Fibroblast of skin of right biceps (primary cell): ENCODE measurements at regions not wholly inside any gene's neighbourhood (a gene's known extent, or its start where the extent isn't known, plus 50 kb on each side); places are given as distances from the start of the nearest gene placed in this dataset.

Source experiments
- DNase-seq: peaks from one replicate; pipeline ENCODE4 v3.0.0-alpha.2; 2013

DNA sequence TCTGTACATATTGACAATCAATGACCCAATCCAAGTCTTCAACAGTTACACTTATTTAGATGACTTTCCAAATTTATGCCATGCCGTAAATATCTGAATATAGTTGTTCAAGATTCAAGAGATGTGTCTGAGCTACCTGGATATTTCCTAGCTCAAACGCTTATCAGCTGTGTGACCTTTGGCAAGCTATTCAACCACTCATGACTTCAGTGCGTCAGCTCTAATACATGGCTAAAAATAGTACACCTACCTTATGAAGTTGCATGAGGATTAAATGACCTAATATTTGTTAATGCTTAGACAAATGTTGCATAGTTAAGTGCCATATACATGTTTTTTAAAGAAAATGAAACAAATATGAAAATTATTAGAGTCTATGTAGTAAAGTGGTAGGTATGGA, 704.1 kb downstream of the OLFM4 start:
- DNase-seq: no peak

DNA sequence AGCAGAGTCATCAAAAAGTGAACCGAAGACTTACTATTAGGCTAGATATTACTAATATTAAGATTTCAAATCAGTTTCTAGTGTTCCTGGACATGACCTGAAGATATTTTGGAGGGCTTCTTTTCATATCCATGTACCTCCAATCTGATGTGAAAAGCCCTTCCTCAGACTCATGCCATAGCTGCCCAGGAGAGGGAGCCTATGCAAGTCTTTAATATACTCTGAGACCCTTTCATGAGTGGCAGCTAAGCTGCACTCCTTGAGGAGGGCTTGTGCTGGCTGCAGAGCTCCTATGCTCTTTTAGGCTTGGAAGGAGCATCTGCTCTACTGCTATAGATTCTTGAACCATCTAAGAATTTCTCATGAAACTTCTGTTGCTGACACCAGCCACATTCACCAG, 715.3 kb downstream of the OLFM4 start:
- DNase-seq: no peak

GRCh38 chr13:53747825-53748224, 719.2 kb downstream of the OLFM4 start:
- no peak for DNase-seq

DNA sequence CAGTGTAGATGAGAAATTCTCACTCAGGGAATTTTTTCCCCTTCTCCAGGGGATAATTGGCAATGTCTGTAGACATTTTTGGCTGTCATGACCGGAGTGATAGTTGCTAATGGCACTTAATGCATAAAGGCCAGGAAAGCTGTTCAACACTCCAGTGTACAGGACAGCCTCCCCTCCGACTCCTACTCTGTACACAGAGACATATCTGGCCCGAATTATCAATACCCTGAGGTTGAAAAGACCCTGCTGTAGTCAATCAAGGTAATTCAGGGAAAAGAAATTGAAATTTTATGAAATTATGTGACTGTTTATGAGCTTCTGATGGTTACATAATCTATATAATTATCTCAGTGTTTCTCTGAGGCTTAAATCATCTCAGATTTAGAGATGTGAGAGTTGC, 720.7 kb downstream of the OLFM4 start:
- DNase-seq: no peak

DNA sequence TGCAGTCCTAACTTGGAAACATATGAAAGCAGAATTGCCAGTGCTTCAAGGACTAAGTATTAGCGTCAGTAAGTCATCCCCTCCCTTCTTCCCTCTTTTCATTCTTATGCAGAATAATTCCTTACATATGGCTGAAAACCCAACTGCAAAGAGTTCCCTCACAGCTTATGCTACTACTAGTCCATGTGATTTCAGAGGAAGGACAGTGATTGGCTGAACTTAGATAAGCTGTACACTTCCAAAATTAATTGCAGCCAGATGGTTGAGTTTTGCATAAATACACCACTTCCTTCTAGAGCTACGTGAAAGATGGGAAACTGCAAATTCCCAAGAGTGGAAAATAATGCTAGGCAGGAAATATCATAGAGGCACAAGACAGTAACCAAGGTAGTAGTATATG, 730.4 kb downstream of the OLFM4 start:
- no peak for DNase-seq

DNA sequence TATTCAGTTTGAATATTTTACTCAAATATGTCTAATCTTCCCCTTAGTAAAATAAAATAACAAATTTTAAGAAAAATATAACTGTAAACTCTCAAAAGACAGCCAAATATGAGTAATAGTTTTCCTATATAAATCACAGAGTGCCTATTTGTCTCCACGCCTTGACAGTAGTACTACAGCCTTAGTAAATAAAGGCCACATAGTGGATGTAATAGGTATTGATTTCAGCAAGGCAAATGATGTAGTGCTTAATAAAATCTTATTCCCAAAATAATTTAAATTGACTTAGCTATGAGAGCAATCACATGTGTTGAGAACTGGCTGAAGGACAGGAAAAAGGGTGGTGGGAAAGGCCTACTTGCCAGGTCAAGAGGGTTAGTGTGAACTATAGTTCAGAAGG, 747.2 kb downstream of the OLFM4 start:
- DNase-seq: no peak

GRCh38 chr13:53778937-53779336, 750.3 kb downstream of the OLFM4 start:
- no peak for DNase-seq

GRCh38 chr13:53781941-53782340, 753.3 kb downstream of the OLFM4 start:
- no peak for DNase-seq

DNA sequence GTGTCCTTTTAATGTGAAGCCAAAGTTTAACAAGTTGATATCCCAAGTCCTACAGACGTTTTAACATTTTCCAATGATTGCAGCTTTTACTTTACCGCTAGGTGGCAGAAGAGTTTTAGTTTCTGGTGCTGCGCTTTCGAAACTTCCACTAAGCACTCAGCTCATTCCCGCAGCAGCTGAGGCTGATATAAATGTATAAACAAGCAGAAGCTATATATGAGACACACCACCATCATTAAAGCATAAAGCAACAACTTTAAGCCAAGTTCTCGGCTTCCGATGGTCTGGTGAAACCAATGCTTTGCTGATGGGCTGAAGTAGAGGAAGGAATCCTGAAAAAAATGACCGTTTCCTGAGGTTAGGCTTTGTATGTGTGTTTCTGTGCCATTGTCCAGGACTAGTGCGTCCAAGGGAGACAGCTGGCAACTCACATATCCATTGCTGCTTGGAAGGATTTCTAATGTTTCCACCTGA, 753.9 kb downstream of the OLFM4 start:
- DNase-seq: peak; percentile 48

- DNase-seq: no peak
Observed at GRCh38 chr13:53783471-53783870, 754.9 kb downstream of the OLFM4 start.

DNA sequence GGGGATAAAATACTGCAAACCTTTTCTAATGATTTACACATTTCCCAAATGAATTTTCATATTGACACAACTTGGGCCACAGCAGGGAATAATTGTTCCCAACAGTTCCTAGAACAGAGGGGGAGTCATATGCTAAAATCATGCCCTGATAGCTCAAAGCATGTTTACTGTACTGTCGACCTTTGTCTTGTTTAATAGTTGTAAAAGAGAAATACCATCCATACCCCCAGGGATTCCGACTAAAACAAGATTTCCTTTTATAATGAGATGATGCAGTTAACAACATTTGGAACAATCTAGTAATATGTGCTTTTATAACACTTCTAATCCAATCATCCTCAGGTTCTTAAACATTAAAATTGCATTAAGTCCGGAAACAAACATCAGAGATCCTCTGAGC, 759.7 kb downstream of the OLFM4 start:
- no peak for DNase-seq

DNA sequence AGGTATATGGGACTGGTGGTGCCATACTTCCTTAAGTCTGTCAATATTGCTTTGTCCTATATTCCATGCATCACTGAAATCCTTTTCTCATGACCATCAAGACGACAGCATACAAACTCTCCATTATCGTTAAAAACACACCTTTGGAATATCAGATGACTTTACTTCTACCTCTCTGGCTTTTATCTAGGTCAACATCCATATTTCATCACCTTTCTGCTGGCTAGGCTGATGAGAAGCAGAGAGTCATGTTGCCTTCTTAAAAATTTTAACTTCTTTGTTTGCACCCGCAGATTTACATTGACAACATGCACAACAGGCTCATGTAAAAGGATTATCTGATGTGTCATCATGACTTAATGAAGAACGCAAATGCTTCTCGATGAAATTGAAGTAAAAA, 771.4 kb downstream of the OLFM4 start:
- no peak for DNase-seq

GRCh38 chr13:53807251-53807834, 778.7 kb downstream of the OLFM4 start:
- DNase-seq: no peak

DNA sequence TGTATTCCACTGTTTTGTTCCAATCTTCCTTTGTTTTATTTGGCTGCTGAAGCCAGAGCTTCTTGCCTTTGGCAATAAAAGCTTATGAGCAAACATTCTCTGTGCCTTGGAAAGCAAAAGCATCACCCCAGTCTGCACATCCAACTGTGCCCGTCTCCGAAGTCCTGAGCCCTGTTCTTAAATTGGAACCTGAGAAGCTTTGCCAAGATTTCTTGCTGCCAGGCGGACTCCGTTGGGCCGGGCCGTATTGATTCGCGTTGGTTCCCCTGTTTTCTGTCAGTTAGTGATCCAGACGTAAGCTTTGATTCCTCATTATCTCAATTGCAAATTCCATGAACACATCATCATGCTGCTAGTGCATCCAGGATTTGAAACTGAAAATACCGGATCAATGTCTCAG, 793.0 kb downstream of the OLFM4 start:
- no peak for DNase-seq

GRCh38 chr13:53822136-53822535, 793.5 kb downstream of the OLFM4 start:
- DNase-seq: no peak

DNA sequence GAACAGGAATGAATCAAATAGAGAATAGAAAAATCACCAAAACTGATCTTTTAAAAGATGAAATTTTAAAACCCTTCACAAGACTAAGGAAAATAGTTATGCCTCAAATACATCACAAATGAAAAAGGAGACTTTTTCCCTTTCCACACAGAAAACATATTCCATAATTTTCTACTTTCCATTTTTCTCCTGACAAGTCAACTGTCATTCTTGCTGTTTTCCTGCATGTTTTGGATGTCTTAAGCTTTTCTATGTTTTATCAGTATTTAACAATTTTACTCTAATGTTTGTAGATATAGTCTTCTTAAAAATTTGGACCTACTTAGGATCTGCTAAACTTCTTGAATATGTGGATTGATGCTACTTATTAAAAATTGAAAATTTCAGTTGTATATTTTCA, 810.8 kb downstream of the OLFM4 start:
- no peak for DNase-seq

DNA sequence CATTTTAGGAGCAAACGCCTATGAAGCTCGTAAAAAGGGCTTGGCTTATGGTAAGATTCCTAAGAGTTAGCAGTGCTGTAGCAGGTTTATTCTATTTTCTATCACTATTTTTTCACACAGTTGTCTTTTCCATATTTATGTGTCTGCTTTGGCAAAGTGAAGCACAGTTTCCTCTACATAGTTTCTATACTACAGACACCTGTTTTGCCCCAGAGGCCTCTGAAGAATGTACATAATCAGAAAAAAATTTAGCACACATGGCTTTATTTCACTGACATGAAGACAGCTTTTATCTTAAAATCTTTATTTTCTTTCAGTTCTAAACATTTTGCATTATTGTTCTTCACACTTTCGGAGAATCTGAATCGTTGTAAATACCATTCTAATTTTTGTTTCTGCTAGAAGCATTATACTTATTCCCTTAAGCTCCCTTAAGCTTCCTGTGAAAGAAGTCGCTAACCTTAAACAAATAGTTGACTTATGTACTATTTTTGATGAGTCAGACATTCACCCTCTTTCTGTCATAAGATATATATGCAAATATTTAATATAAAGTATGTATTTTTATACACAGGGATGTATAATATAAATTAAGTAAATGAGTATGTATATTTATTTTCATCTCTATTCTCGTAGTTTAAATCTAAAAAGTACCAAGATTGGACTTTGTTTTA, 816.0 kb downstream of the OLFM4 start:
- no peak for DNase-seq

DNA sequence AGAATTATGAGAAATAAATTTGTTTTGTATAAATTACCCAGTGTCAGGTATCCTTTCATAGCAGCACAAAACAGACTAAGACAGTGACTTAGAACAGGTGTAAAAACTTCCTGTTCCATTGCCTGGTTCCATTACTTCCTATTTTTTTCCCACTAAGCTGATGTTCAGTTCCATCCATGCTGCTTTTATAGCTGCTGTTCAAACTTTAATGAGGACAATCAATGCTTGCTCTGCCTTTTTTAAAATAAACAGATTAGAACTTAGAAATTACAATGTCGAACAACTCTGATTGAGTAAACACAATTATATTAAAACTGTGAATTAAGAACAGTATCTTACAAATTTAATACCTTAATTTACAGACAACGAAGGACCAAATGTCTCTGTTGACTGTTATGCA, 818.9 kb downstream of the OLFM4 start:
- DNase-seq: no peak

DNA sequence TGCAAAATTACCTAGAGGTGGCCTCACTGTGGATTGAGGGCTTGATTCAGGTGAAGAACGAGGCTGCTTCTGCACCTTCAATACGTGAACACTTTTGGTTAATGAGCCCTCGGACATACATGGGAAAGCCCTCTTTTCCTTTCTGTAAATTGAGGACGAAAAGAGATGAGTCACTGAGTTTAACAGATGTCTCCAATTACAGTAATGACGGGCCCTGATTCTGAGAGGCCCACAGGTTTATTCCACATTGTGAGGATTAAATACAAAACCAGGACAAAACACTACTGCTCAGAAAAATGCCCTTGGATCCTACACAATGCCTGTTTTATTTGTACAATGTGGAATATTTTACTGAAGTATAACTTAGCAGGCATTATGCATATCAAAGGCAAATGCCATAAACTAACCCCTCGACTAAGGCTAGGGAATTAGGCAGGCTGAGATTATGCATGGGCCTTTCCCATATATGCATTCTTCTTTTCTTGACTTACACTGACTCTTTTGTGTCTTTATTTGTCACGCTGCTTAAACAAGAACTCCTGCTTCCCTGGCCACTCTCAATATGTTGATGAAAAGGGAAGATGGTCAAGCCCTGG, 819.9 kb downstream of the OLFM4 start:
- DNase-seq: peak; percentile 47

- DNase-seq: no peak
Observed at GRCh38 chr13:53854321-53854720, 825.7 kb downstream of the OLFM4 start.

DNA sequence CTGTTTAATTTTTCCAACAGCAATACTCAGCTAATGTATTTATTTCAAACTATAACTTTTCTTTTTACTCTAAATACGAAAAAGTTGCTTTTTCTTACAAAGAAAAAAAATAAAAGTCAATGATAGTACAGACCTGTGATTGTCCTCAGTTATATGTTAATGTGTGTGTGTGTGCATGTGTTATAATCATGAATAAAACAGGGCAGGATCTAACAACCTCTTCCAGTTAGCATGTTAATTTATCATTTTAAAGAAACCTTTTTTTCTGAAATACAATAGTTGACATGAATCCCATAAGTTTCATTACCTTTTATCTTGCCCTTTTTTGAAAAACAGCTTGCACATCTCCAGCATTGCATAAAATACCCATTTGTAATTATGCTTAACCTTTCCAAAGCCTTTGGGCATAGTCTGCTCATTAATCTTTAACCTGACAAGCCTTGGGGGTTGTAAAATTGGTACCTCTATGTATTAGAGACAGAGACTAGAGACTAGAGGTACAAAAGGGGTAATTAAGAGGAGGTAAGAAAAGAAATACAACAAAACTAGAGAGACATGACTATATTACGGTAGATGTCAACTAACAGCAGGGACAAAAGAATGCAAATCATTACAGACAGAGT, 828.1 kb downstream of the OLFM4 start:
- no peak for DNase-seq

- no peak for DNase-seq
Observed at GRCh38 chr13:53863520-53863919, 834.9 kb downstream of the OLFM4 start.

GRCh38 chr13:53873558-53873957, 844.9 kb downstream of the OLFM4 start:
- no peak for DNase-seq

GRCh38 chr13:53878861-53879260, 850.2 kb downstream of the OLFM4 start:
- DNase-seq: no peak
